Right renal pelvis (tissue), 4 donors: ENCODE measurements at regions not wholly inside any gene's neighbourhood (a gene's known extent, or its start where the extent isn't known, plus 50 kb on each side); places are given as distances from the start of the nearest gene placed in this dataset.
"Not testable (repeated sequence)": the region's sequence is repeated elsewhere in the genome, so short reads cannot be mapped to it uniquely, and the experiment has no call there.

Source experiments
- DNase-seq, 4 donors: peaks; one replicate each; pipeline ENCODE4 v3.0.0-alpha.2; 2013; ENCODE audit warnings: low read depth in 4 of 4, low spot score in 3 of 4, missing footprints in 1 of 4

DNA sequence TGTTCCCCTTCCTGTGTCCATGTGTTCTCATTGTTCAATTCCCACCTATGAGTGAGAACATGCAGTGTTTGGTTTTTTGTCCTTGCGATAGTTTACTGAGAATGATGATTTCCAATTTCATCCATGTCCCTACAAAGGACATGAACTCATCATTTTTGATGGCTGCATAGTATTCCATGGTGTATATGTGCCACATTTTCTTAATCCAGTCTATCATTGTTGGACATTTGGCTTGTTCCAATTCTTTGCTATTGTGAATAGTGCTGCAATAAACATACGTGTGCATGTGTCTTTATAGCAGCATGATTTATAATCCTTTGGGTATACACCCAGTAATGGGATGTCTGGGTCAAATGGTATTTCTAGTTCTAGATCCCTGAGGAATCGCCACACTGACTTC is 712.5 kb upstream of the ADGRB3 start:
- DNase-seq: not testable (repeated sequence)

DNA sequence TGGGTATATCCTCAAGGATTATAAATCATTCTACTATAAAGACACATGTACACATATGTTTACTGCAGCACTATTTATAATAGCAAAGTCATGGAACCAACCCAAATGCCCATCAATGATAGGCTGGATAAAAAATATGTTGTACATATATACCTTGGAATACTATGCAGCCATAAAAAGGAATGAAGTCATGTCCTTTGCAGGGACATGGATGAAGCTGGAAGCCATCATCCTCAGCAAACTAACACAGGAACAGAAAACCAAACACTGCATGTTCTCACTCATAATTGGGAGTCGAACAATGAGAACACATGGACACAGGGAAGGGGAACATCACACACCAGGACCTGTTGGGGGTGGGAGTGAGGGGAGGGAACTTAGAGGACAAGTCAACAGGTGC is 715.0 kb upstream of the ADGRB3 start:
- not testable (repeated sequence) for DNase-seq

DNA sequence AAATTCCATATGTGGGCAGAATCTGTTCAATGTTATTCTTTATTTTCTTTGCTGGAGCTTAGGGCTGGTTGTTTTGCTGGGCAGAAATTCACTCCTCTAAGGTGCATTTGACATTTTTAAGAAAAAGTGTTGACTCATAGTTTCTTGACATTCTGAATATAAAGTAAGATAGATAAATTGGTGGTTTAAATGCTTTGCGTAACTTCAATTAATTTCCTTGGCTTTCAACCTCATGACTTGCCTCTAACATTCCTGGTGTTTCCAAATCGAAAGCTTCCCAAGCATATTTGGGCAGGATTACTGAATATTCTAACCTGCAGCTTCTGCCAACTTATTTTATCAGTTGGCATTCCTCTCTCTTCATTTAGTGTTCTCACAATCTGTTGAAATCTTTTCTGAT is 718.7 kb upstream of the ADGRB3 start:
- DNase-seq: no peak

DNA sequence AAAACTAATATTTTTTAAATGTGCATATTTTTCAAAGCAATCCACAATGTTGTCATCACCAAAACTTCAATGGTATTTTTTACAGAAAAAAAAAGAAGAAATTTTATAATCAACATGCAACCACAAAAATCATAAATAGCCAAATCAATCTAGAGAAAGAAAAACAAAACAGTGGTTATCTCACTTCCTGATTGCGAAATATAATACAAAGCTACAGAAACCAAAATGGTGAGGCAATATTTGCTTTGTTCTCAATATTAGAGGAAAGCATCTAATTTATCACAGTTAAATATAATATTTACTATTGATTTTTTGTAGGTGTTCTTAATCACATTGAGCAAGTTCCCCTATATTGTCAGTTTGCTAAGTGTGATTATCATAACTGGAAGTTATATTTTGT is 720.7 kb upstream of the ADGRB3 start:
- no peak for DNase-seq

DNA sequence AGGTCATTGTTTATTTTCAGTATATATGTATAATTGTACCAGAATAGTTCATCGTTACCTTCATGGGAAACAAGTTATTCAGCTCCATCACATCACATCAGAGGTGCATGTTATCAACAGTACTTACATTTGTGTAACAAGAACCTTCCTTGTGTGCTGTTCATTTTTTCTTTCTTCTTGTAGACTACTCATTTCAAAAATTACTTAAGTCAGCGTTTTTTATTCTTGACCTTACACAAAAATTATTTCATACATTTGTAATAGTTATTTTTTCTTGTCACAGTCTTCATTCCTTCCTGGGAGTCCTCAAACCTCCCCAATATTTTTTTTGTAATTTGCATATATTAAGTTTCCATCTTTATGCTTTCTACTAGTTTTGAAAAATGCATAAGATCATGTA is 725.7 kb upstream of the ADGRB3 start:
- no peak for DNase-seq

DNA sequence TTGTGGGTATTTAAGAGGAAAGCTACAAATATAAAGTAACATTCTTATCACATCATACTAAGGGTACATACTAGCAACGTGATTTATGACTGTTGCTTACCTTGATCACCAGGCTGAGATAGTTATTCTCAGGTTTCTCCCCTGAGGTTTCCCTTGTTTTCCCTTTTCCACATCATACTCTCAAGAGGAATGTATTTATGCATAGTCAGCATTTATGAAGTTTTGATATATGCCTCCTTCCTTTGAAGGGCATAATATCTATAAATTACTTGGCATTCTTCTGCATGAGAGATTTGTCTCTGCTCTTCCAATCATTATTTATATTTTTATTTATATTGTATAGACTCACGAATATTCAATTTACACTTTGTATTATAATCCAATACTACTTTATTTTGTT is 726.7 kb upstream of the ADGRB3 start:
- DNase-seq: no peak

DNA sequence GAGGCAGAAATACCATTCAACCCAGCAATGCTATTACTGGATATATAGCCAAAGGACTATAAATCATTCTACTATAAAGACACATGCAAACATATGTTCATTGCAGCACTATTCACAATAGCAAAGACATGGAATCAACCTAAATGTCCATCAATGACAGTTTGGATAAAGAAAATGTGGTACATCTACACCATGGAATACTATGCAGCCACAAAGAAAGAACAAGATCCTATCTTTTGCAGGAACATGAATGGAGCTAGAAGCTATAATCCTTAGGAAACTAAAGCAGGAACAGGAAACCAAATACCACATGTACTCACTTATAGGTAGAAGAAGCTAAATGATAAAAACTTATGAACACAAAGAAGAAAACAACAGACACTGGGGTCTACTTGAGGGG is 730.3 kb upstream of the ADGRB3 start:
- not testable (repeated sequence) for DNase-seq

DNA sequence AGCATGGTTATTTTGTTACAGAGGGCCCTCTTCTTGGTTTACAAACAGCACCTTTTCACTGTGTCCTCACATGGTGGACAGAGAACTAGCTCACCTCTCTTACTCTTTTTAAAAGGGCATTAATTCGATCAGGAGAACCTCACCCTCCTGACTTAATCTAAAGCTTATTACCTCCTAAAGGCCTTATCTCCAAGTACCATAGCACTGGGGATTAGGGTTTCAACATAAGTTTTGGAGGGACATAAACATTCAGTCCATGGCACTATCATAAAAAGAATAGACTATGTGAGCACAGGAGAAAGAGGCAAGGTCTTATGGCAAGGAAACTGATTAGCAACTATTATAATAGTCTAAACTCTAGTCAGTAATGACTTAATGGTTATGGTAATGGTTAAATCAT is 736.2 kb upstream of the ADGRB3 start:
- DNase-seq: no peak

DNA sequence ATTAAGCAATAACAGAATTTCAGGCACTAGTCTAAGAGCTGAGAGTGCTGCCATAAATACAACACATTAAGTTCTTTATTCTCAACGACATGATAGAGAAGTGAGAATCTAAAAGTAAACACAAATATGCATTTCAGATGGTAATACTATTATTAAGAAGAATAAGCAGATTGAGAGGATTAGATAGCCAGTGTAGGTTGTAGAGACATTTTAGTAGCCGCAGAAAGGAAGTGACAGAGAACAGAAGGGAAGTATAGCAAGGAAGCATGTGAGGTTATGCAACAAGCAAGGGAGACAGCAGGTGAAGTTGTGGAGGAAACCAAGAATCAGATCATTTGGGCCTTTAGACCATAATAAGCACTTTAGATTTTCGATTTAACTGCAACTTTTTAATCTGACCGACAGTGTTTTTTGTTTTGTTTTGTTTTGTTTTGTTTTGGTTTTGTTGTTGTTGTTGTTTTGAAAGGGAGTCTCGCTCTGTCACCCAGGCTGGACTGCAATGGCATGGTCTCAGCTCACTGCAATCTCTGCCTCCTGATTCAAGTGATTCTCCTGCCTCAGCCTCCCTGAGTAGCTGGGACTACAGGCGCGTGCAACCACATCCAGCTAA is 737.0 kb upstream of the ADGRB3 start:
- DNase-seq: no peak

DNA sequence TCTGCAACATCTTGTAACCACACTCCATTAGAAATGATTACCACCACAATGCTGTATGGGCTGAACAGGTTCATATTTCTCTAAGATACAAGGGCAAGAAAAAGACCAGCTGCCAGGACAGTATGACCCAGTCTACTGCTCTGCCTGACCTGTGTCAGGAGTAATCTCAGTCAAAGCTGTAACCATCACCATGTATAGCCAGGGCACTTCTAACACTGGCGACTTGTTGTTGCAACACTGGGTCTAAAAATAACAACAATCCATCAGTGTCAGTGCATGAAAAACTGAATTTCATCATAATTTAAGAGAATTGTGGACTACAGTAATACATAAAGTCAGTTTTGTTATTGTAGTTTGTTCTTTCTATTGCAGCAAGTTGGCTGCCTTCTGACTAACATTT is 738.6 kb upstream of the ADGRB3 start:
- no peak for DNase-seq

DNA sequence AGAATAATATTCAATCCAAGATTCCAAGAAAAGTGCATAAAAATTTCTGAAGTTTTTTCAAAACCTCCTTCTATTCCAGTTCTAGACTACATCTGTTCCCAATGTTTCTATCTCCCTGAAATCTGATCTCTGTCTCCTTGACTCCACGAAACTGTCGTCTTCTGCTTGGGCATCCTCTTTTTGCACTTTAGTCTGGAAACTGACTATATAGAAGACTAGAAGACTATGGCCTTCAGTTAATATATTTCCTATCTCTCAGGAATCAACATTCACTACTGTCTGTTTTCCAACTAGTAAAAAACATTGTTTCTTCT is 745.4 kb upstream of the ADGRB3 start:
- no peak for DNase-seq

DNA sequence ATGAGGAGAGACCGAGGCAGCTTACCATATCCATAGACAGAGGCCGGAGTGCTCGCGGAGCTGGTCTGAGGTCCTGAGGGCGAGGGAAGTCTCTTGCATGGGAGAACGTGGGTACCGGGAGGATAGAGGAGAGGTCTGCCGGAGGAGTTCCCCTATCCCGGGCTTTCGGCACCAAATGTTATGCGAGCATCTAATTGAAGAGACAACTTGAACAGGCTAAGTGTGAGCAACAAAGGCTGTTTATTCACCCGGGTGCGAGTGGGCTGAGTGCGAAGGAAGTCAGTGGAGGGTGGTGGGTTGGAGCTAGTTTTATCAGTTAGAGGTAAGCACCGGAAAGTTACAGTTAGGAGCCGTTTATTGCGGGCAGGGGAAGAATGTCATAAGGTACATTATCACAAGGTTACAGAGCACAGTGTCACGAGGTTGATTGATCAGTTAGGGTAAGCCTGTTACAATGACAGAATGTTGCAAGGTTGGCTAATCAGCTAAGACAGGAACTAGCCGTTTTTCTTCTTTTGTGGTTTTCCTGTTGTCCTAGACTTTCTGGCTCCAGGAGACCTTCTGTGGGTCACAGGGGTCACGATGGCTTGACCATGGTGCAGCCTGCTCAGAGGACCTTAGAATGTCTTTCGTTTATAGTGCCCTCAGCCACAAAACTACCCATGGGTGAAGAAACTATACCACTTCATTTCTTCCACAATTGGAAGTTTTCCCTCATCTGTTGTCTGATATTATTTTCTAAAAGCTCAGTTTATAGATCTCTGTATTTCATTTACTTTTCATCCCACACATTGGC is 746.0 kb upstream of the ADGRB3 start:
- no peak for DNase-seq

DNA sequence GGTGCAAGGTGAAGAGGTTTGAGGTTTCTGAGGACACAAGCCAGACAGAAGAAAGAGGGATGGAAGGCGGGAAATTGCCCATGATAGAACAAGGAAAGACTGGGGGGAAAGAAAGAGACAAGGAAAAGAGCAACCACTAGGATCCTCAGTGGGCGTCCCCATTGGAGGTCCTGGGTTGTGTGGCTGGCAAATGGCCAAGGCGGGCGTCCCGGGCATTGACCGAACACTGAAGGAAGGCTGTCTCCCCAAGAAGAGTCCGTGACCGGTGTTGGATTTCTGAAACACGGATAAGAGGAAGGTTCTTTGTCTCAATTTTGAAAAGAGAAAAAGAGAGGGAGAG is 746.6 kb upstream of the ADGRB3 start:
- no peak for DNase-seq

DNA sequence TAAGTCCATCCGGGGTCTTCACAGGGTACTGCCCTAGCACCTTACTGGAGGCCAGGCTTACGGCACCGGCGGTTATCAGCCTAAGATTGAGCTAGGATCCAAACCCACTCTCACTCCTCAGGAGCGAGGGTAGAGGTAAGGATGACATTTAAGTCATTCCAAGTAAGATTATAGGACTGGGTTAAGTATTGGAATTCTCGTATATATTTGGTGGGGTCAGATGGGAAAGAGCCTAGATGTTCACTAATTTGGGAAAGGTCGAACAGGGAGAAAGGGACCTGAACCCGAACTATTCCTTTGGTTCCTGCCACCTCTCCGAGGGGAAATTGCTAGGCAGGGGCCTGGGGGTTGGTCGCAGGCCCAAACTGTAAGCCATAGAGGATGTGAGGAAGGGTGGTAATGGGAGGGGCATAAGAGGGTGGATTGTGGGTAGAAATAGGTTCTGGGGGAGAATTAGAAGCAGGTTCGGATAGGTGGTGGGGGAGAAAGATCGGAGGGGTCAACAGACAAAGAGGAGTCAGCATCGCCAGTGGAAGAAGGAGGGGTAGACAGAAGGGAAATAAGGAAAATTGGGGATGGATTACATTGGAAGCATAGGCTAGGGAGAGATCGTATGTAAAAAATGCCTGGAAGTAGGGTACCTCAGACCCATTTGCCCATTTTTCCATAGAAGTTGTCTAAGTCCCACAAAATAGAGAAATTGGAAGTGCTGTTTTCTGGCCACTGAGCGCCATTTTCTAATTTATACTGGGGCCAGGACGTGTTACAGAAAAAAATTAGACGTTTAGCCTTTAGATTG is 747.1 kb upstream of the ADGRB3 start:
- no peak for DNase-seq

DNA sequence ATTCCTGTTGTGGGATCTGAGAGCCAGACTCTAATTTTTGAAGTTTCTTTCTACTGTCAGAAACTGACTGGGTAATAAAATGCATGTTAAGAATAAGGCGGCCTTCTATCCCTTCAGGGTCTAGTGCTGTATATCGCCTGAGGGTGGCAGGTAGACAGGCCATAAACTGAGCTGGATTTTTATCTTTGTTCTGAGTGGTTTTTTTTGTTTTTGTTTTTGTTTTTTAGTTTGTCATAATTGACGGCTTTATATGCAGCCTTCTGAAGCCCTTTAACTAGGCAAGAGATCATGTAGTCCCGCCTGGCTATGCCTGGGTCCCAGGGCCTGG is 747.7 kb upstream of the ADGRB3 start:
- no peak for DNase-seq

DNA sequence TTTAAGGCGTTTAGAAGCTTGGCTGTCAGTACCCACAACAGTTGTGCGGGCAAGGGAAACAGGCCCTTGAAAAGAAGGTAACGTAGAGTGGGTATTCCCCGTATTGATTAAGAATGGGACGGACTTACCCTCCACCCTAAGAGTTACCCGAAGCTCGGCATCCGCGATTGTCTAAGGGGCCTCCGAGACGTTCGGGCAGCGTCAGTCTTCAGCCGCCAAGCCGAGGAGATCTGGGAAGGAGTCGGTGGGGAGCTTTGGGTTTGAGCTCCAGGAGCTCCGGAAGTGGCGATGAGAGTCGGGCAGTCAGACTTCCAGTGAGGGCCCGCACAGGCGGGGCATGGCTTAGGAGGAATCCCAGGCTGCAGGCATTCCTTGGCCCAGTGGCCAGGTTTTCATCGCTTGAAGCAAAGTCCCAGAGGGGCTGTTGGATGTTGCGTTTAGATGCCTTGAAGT is 748.2 kb upstream of the ADGRB3 start:
- no peak for DNase-seq

DNA sequence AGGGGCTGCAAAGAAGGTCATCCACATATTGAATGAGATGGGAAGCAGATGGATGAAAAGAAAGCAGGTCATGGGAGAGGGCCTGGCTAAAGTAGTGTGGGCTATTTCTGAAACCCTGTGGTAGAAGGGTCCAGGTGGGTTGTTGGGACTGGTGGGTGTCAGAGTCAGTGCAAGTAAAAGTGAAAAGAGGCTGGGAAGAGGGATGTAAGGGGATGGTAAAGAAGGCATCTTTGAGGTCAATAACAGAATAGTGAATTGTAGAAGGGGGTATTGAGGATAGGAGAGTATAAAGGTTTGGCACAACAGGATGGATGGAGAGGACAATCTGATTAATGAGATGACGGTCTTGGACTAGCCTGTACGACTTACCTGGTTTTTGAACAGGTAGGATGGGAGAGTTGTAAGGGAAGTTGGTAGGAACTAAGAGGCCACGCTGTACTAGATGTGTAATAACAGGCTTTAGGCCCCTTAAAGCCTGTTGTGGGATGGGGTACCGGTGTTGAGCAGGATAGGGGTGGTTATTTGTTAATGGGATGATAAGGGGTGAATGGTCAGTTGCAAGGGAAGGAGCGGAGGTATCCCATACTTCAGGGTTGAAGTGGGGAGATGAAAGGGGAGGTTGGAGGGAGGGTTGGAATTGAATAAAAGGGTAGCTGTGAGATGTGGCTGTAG is 748.9 kb upstream of the ADGRB3 start:
- no peak for DNase-seq

DNA sequence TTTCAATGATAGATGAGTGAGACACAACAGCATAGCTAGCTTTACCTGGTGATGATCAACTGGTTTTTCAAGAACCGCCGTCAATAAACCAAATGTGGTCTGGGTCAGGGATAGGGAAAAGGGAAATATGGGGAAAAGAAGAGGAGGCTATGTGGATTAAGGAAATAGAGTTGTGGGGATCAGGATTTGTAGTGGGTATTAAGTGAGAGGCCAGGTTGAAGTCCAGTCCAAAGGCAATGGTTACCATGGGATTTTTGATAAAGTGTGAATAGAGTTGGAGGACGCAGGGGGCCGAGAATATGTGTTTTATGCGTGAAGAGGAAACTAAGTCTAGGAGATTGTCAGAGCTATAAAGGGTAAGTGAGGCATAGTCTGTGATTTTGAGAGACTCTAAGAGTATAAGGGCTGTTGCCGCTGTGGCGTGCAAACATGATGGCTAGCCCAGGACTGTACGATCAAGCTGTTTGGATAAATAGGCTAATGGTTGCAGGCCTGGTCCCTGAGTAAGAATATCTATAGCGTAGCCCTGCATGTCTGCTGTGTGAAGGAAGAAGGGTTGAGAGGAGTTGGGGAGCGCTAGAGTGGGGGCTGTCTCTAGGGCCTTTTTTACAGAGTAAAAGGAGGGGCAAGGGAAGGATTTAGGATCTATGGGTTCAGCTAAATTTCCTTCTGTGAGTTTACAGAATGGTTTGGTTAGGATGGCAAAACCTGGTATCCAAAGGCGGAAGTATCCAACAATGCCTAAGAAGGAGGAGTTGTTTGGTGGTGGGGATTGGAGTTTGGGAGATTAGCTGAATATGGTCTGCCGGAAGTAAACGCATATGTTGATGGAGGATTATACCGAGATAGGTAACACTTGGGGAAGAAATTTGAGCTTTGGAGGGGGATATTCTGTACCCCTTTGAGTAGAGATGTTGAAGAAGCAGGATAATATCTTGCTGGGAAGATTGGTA is 749.7 kb upstream of the ADGRB3 start:
- no peak for DNase-seq

DNA sequence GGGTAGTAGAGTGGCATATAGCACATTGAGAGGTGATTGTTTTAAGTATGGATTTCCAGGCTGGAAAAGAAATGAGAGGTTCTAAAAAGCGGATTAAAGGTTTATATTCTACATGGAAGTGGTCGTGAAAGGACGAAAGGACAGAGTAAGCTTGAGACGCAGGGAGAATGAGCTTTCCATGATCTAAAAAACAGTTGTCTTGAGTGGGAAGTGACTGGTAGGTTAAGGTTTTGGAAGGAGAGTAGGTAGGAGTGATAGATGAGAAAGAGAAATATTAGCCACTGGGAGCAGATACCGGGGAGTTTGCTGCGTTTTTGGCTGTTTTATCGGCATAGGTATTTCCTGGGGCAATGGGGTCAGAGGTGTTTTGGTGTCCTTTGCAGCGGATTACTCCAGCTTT is 750.6 kb upstream of the ADGRB3 start:
- DNase-seq: no peak
